ENCODE measurements at regions not wholly inside any gene's neighbourhood (a gene's known extent, or its start where the extent isn't known, plus 50 kb on each side); places are given as distances from the start of the nearest gene placed in this dataset.

DNA sequence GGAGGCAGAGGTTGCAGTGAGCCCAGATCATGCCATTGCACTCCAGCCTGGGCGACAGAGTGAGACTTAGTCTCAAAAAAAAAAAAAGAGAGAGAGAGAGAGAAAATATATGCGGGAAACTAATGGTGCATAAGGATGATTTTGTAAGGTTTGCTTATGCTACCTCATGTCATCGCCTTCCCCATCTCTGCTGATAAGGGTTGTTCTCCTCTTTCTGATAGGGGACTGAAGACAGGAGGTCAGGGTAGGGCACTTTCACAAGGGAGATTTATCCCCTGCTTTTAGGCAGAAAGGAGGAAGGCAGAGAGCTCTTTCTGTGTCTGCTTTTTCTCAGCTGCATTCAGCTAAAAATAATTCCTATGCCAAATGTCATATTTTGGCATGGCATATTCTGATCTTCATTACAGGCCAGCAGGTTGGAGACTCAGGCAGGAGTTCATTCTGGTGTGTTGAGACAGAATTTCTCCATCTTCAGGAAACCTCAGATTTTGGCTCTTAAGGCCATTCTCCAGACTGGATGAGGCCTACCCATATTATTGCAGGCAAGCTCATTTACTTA lies 220.2 kb downstream of the AUH start:
- DNase-seq = no peak

DNA sequence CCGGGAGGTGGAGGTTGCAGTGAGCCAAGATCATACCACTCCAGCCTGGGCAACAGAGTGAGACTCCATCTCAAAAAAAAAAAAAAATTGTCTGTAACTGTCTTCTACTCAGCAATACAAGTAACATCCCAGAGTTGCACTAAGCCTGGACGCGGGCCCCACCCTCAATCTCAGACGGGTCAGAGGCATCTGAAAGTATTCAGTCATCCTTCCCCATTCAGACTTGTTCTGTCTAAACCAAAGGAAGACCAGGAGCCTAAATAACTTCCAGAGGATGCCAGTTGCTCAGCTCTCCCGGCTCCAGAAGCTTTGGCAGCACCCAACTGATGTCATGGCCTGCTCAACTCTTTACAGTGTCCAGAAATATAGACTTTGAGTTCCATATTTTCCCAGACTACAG lies 218.6 kb downstream of the AUH start:
- DNase-seq = no peak

DNA sequence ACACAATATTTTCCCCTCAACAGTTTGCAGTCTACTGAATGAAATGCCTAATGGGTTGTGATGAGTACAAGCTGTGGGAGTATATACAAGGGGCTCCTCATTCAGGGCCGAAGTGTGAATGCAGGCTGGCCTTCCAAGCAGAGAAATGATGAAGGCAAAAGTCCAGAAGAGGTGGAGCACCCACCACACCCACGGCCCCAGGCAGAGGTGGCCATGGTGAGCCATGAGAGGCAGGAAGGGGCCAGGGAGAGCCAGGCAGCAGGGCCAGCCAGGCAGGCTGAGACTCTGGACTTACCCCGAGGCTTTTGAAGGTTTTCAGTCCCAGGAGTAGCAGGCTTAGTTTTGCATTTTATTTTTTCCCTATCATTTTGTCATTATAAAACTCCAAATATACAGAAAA lies 218.1 kb downstream of the AUH start:
- DNase-seq = no peak

DNA sequence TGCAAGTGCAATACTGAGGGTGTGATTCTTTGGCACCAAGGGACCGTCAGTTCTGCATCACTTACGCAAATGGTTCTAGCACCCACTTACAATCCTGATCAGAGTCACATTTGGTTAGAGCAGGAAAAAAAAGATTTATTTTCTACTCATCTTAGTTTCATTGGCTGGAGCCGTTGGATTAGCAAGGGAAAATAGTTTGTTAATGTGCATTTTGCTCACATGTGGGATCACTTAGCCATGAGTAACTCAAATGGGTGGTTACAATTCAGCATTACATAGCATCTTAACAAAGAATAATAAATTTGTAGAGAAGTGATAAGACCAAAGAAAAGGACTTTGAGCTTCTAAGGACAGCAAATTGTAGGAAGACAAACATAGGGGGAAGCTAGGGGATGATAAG lies 216.9 kb downstream of the AUH start:
- DNase-seq = no peak

DNA sequence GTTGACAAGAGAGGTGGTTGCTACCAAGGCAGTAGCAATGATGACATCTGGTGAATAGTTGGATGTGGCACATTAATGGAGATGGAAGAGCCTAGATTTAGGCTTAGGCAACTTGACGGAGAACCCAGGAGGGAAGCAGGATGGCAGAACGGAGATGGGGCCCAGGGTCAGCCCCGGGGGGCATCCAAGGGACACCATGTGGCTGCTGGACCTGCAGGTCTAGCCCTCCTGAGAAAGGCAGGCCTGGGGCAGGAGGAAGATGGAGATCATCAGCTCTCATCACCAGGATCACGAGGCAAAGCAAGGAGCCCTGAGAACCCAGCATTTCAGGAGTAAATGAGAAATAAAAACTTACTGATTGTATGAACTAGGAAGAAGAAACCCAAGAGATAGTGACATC lies 216.2 kb downstream of the AUH start:
- DNase-seq = no peak

DNA sequence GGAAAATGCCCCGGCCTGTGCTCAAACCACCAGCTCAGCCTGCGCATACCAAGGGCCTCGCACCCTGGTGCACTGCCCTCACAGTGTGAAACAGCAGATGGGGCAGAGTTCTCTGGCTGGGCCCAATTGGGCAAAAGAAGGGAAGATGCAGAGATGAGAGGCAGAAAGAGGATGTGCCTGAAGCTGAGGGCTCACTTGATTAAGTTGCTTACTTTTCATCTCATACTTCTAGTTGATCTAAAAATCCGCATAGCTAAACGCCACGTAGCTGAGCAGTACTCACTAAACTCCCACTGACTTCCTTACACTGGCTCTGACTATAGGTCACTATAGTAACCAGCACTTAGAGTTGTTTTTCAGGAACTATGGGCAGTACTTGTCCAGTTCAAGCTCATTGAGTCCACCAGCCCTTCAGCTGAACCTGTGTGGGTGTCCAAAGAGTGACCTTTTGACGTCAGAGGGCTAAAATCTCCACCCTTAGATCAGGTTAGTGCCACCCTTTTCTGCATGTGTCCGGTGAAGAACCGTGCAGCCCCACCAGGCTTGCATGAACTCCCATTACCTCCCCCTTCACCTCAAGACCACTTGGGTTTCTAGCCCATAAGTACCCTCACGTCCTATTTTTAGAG lies 215.2 kb downstream of the AUH start:
- DNase-seq = peak in 1 of 5 donors; percentile 40

DNA sequence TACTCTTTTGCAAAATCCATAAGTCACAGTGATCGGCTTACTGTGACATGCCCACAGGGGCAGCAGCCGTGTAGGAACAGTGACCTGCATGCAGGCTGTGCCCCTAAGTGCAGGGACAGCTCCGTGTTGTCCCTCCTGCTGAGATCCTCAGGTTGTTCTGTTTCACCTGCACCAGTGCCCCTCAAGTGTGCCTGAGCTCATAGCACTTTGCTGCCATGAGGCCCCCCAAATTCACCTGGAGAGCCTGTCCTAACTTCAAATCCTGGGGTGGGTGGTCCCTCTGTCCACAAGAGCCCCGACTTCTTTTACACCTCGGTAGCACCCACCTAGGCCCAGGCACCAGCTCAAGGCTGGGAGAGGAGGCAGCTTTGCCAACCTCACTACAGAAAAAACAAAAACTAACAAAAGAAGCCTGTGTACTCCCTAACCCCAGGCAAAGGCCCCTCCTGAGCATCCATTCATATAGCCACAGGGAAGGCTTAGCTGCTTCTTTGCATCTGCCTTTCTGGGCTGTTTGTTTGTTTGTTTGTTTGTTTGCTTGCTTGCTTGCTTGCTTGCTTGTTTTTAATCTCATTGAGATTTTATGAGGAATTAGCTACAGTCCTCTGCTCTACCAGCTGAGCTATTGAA lies 214.5 kb downstream of the AUH start:
- no peak for DNase-seq

DNA sequence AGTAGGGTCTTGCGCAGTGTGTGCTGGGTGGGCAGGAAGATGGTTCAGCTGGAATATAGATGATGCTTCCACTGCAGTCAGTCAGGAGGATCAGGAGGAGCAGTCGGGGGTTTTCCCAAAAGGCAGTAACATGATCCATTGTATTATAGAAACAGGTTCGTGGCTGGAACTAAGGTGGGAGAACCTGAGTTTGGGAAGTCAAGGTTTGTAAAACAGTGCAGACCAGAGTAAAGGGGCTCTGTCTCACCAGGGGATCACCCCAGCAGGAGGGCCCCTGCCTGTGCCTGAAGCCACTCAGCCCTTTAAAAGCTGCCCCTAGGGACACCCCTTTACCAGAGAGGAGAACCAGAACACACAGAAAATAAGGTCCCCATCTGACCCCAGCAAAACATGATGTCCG lies 213.4 kb downstream of the AUH start:
- DNase-seq = no peak

DNA sequence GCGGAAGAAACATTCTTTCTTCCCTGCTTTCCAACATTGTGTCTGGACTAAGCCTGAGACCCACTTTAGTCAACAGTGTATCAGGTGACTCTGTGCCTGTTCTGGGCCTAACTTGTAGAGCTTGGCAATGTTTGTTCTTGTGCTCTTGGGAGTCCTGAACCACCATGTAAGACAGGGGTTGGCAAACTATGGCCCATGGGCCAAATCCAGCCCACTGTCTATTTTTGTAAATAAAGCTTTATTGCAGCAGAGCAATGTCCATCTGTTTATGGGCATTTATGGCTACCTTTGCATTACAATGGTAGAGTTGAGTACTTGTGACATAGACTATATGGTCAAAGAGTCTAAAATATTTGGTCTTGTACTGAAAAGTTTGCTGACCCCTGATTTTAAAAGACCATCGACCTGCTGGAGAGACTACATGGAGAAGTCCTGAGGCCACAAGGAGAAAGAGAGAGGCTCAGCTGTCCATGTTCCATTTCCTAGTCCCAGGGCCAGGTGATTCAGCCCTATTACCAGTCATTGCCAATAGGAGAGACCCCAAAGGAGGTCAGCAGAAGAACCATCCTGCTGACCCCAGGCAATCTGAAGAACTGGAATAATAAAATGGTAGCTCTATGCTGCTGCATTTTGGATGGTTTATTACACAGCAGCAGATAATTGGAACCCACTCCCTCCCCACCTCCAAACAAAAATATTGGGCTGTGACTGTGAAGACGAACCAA lies 211.3 kb downstream of the AUH start:
- DNase-seq = no peak

DNA sequence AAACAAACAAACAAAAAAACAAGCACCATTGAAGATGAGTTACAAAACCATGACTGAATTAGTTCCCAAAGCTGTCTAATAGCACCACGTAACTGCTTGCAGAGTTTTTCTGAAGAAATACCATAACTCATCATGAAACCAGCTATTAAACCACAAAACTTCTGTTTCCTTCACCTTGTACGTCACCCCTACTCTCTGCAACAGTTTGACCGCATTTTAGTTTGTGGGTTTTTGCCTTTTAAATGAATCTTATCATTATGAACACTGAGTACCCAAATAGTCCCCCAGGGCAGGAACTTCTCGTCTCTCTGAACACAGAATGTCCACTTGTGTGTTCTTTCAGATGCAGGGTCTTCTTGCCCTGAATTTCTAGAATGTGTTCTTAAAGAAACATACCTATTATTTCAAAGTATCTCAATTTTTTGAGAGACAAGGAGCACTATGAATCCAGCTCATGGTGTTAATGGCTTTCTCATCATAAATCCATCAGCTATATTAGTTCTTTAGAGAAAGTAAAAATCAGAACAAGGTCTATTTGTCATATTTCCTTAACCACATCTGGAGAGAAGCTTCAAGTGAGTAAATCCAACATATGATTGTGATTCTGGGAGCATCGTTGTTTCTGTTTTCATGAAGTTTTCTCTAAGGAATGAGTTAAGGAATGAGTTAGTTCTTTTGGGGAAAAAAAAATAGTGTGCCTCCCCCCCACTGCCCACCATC lies 210.6 kb downstream of the AUH start:
- DNase-seq = peak in 2 of 5 donors; percentile 10 to 97

DNA sequence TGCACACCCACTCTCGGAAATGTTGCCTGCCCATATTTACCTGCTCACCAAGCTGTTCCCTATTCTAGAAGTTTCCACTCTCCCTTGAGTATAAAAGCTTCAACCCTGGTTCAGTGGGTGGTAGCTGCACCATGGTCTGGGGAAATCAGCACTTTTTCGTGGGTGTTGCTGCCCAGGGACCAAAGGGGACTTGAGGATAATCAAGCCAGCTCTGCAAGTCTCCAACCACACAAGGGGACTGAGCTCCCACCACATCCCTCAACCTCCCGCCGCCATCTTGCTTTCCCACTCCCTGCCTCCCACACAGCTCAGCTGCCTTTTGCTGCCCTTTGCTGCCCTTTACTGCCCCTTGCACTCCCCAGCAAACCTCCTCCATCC lies 210.0 kb downstream of the AUH start:
- peak in 1 of 5 donors; percentile 33 for DNase-seq

DNA sequence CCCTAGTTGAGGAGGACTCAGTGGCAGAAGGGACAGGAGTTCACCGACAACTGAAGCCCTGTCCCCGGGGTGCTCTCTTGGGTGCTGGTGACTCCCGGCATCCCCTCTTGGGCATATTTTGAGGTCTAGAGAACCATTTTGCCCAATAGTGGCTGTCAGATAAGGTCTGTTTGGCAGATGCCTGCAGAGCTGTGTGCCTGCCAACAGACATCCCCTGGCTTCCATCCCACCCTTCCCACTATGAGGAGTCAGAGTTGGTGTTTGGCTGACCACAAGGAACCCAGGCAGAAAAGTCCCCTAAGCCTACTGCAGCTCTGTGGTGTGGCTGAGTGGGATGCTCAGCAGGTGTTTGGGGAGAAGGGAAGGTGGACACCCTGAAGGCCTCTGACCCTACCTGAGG lies 207.0 kb downstream of the AUH start:
- no peak for DNase-seq

DNA sequence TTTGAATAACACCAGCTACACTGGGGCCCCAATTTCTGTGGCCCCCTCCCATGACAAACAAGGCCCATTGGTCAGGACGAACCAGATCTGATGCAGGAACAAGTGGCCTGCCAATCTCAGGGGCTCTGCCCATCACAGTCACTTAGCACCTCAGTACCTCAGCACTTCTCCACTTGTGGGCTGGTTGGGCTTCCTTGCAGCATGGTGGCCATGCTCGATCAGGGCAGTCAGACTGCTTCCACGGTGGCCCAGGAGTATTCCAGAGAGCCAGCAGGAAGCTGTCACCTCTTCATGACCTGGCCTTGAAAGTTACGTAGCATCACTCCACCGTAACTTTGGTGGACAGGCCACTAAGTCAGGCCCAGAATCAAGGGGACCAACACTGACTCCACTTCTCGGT lies 206.5 kb downstream of the AUH start:
- DNase-seq = no peak

DNA sequence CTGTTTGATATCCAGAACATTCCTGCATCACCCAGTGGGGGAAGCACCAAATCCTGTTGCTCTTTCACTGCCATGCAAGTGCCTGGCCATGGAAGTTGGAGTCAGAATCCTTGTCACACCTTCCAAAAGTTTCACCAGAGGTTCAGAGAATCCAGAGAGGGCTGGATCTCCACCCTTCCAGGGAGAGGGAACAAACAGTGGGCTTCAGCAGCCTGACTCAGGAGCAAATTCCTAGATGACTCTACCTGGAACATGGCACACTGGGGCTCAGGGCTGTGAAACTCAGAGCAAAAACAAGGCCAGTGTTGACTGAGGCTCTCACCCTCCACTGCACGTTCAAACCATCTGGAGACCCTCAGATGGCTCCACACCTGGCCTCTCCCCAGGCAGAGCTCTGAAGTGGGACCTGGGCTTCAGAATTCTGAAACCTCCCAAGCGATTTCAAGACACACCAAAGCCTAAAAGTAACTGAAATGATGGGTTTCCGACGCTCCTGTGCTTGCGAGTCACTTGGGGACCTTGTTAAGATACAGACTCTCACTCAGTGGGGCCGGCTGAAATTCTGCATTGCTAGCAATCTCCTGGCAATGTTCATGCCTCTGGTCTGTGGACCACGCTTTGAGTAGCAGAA lies 205.9 kb downstream of the AUH start:
- DNase-seq = no peak

DNA sequence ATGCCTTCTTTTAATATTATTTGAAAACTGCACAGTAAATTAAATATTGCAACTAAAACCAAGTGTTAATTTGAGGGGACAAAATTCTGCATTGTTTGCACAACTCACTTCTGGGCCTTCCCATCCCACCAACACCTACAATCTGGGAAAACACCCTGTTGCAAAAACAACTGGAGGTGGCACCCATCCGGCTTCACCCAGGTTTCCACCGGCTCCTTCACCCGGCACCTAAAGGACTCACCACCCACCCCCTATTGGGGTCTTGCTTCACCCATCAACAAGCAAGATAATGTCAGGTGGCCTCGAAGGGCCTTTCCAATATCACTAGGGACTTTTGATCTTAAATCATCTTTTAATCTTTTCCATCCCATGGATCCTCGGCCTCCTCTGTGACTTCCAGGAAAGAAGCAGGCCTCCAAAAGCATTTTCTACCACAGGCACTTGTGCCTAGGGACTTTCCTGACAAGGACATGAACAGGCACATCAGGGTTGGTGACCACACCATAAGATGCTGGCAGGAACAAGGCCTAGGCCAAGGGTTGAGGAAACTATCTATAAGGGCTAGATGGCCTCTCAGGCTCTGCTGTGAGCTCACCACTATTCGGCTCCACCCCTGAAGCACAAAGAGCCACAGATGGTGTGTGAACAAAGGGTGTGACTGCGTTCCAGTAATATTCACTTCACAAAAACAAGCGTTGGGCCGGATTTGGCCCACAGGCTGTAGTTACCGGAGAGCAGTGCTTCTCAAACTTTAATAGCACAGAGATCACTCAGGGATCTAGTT lies 205.1 kb downstream of the AUH start:
- DNase-seq = peak in 1 of 5 donors; percentile 62

DNA sequence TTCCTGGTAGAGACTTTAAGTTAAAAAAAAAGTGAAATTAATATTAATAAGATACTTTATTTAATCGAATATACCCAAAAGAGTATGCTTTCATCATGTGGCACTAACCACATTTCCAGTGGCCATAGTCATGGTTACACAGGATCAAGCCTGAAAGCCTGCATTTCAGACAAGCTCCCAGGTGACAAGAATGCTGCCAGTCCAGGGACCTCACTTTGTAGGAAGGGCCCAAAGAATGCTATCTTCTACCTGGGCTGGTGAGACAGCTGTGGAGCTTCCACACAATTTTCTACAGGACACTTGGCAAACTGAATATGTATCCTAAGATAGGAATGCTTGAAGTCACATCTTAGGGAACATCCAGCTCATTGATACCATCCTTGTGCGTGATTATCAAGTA lies 203.8 kb downstream of the AUH start:
- no peak for DNase-seq

DNA sequence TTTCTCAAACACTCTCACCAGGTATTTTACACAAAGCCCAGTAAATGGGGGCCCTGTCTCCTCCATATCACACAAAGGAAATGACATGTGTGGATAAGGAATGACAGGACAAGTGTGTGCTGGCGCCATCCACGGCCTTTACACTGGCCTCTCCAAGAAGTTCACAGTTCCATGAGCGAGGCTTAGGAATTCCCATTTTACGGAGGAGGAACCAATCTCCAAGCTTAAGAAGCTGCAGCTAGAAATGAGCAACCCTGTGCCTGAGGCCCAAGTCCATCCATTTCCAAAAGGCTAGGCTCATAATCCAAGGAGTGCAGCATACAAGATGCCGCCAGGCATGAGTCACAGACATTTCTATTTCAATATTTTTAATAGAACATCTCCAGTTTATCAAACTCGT lies 203.4 kb downstream of the AUH start:
- no peak for DNase-seq

DNA sequence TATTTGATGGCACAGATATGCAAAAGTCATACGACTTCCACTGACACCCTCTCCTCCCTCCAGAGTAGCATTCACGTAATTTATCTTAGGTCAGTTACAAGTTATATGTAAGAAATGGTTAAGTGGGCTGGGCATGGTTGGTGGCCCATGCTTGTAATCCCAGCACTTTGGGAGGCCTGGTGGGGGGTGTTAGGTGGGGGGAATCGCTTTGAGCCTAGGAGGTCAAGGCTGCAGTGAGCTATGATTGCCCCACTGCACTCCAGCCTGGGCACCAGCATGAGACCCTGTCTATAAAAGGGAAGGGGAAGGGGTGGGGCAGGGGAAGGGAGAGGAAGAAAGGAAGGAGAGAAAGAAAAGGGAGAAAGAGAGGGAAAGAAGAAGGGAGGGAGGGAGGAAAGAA lies 202.8 kb downstream of the AUH start:
- DNase-seq = no peak

DNA sequence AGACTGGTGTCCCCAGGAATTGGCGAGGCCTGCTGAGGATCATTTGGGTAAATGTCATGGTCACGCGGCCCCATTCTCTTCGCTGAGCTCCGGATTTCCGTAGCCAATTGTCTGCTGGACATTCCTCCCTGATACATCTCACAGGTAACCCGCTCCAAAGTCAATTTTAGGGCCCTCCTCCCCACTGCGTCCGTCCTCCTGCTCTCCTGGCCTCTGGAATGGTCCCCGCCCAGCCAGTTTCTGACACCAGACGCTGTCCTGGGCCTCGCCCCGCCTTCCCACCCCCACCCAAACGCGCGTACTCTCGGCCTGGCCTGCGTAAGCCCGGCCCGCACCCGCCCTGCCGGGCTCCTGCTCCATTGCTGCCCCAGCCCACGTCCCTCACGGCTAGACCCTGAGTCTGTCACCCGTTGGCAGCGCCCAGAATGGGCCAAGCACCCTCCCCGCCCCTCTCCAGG lies 202.0 kb downstream of the AUH start:
- no peak for DNase-seq

DNA sequence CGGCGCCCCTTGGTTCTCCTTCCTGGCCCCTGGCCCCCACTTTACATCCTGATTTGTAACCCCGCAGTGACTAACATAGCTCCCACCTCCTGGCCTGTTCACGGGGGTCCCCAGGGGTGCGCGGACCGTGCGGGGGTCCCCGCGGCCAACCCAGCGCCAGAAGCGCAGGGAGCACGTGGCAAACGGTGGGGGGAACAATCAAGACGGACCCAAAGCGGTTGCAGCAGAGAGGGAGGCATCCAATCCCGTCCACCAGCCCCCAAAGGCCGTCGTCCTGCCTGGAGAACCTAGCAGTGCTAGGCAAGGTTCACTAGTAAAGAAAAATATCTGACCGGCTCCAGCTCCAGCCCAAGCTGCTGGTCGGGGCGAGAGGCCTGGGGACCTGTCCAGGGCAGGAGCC lies 201.5 kb downstream of the AUH start:
- no peak for DNase-seq

DNA sequence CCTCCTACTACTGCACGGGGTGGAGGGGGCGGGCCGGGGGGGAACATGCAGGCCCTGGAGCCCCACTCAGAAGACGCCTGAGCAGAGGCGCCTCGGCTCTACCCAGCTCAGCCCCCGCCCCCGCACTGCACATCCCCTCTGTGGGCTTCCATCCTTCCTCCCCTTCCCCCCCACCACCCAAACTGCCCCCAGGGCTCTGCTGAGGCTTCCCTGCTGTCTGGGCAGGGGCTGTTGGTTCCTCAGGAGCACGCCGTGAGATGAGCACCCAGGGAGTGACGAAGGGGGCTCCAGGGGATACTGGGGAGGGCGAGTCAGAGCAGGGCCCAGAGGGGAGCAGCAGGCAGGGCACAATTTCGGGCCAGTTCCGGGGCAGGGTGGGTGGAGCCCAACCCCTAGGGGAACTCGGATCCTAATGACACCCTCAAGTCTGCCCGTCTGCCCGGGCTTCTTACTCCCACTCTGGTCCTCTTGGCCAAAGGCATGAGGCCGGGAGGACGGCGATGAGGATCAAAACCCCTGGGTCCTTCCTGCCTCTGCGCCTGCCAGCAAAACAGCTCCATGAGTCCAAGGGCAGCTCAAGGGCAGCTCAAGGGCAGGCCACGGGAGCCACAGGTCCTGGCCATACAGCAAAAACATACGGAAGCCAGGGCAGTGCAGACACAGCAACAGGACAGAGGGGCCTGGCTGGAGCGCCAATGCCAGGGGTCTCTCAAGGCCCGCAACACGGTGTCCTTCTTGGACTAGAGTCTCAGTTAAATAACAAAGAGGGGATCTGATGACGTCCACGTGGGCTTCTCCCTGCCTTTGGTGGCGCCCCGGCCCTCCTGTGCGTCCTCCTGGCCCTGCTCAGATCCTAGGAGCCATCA lies 200.9 kb downstream of the AUH start:
- no peak for DNase-seq
